Mesothelial cell of epicardium (in vitro differentiated cells): ENCODE measurements at regions not wholly inside any gene's neighbourhood (a gene's known extent, or its start where the extent isn't known, plus 50 kb on each side); places are given as distances from the start of the nearest gene placed in this dataset.

Experiments used
- DNase-seq, 2 experiments: peaks; one replicate each; pipeline ENCODE4 v3.0.0; 2021; ENCODE audit warnings: low spot score in 2 of 2; ENCODE audit not compliant: unreplicated experiment in 2 of 2
- H3K27ac Mint-ChIP-seq: 2 replicates; pipeline ENCODE4 v1.8.0; 2021; ENCODE audit warnings: mixed read lengths
- H3K27me3 Mint-ChIP-seq: 2 replicates; pipeline ENCODE4 v1.8.0; 2021; ENCODE audit warnings: low read depth, mixed read lengths
- H3K36me3 Mint-ChIP-seq: 2 replicates; pipeline ENCODE4 v1.8.0; 2021; ENCODE audit warnings: mixed read lengths
- H3K4me1 Mint-ChIP-seq: 2 replicates; pipeline ENCODE4 v1.8.0; 2021; ENCODE audit warnings: mixed read lengths
- H3K4me3 Mint-ChIP-seq: 2 replicates; pipeline ENCODE4 v1.8.0; 2021; ENCODE audit warnings: mild to moderate bottlenecking, moderate library complexity, mixed read lengths
- H3K9me3 Mint-ChIP-seq: 2 replicates; pipeline ENCODE4 v1.8.0; 2021; ENCODE audit warnings: mixed read lengths
- CTCF ChIP-seq: fragments of 200-600 bp; sonication (generic); IDR thresholded peaks from one replicate; pipeline ENCODE4 v1.5.0; 2021; ENCODE audit warnings: antibody characterized with exemption; ENCODE audit not compliant: unreplicated experiment

DNA sequence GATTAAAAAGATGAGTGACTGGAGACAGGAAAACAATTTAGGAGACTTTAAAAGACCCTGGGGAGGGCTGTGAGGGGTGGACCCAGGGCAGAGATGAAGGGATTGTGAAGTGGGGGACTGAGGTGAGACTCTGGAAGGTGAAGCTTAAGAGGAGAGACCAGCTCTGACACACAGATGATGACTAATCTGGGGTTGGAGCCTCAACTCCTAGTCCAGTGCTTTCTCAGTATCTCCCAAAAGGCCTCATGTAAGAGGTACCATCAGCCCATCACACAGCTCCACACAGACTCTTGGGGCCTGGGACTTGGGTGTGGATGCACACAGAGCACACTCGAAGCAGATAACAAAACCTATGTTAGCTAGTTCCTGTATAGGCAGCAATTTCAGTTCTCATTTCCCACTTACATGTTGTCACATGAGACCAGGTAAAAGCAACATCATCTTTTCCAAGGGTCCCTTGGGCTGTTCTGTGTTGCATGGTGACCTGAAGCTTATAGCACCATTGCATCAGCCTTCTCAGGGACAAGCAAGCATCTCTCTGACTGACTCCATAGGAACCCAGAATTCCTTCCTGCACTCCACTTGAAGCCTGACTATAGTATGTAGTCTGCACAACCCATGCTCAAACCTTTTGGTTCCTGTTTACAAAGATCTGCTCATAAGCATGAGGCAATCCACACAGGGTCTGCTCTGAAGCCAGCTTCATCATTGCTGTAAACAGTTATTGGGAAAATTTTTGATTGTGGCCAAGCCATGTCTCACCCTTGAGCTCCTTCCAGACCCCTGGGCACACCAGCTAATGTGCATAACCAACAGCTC, 88.6 kb upstream of the MYCBP2 start:
- H3K4me1 Mint-ChIP-seq: peaks cover 5% of the 10 kb centered on the region
- no peaks in the 10 kb centered on the region for H3K36me3 Mint-ChIP-seq
- no peak for TF ChIP-seq CTCF
- H3K9me3 Mint-ChIP-seq: peaks cover 8% of the 10 kb centered on the region
- H3K27ac Mint-ChIP-seq: no peak overlapping the region
- no peak overlapping the region for H3K4me3 Mint-ChIP-seq
- peaks cover 68% of the 10 kb centered on the region for H3K27me3 Mint-ChIP-seq
- no peak for DNase-seq

- Mint-ChIP-seq H3K36me3 (no peaks in the 10 kb centered on the region), H3K4me1 (peaks cover 5% of the 10 kb centered on the region), H3K4me3 (no peak overlapping the region), H3K27me3 (peaks cover 76% of the 10 kb centered on the region), H3K27ac (no peak overlapping the region), H3K9me3 (no peaks in the 10 kb centered on the region)
- no peak for DNase-seq
- TF ChIP-seq CTCF: no peak
These were observed 86.0 kb upstream of the MYCBP2 start for GRCh38 chr13:77412860-77413259.

DNA sequence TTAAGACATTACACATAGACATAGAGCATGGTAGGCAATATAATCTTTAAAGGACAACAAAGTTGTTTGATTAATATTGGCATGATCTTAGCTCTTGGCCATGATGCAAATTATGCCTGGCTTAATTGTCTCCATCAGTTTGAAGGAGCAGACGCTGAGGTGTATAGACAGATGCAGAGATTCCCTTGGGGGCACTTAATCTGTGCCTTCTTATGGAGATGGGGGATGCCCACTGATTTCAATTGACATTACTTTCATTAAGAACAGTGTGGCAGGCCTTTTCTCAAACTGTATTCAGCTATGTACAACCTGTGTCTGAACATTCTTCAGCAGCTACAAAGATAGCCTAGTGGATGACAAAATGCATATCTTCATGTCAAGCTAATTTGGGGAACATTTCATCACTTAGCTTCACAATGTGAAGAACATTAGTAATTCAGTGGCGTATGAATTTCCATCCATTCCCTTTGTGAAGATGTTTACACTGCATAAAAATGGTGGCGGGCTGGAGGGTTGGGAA, 85.3 kb upstream of the MYCBP2 start:
- Mint-ChIP-seq H3K27me3 (peaks cover 74% of the 10 kb centered on the region), H3K9me3 (no peaks in the 10 kb centered on the region), H3K4me3 (no peak overlapping the region), H3K4me1 (peaks cover 5% of the 10 kb centered on the region), H3K36me3 (no peaks in the 10 kb centered on the region), H3K27ac (no peak overlapping the region)
- no peak for DNase-seq
- TF ChIP-seq CTCF: no peak

GRCh38 chr13:77409412-77409811, 82.5 kb upstream of the MYCBP2 start:
- no peaks in the 10 kb centered on the region for H3K36me3 Mint-ChIP-seq
- H3K27me3 Mint-ChIP-seq: peaks cover 50% of the 10 kb centered on the region
- H3K4me3 Mint-ChIP-seq: no peak overlapping the region
- no peak for TF ChIP-seq CTCF
- no peak for DNase-seq
- H3K4me1 Mint-ChIP-seq: peaks cover 5% of the 10 kb centered on the region
- H3K27ac Mint-ChIP-seq: no peak overlapping the region
- no peaks in the 10 kb centered on the region for H3K9me3 Mint-ChIP-seq

- H3K4me3 Mint-ChIP-seq: no peak overlapping the region
These were observed 79.9 kb upstream of the MYCBP2 start for GRCh38 chr13:77406644-77407440.

More at GRCh38 chr13:77406644-77407440, 79.9 kb upstream of the MYCBP2 start:
- DNase-seq: no peak
- no peaks in the 10 kb centered on the region for H3K4me1 Mint-ChIP-seq
- TF ChIP-seq CTCF: no peak
- H3K27ac Mint-ChIP-seq: no peak overlapping the region
- H3K9me3 Mint-ChIP-seq: no peaks in the 10 kb centered on the region
- H3K27me3 Mint-ChIP-seq: peaks cover 39% of the 10 kb centered on the region
- H3K36me3 Mint-ChIP-seq: no peaks in the 10 kb centered on the region
